Hindlimb muscle (tissue), 1 donor: ENCODE measurements at regions not wholly inside any gene's neighbourhood (a gene's known extent, or its start where the extent isn't known, plus 50 kb on each side); places are given as distances from the start of the nearest gene placed in this dataset.
"Not testable (repeated sequence)": the region's sequence is repeated elsewhere in the genome, so short reads cannot be mapped to it uniquely, and the experiment has no call there.

Source experiments
- DNase-seq: peaks from one replicate; pipeline ENCODE4 v3.0.0-alpha.2; 2013

DNA sequence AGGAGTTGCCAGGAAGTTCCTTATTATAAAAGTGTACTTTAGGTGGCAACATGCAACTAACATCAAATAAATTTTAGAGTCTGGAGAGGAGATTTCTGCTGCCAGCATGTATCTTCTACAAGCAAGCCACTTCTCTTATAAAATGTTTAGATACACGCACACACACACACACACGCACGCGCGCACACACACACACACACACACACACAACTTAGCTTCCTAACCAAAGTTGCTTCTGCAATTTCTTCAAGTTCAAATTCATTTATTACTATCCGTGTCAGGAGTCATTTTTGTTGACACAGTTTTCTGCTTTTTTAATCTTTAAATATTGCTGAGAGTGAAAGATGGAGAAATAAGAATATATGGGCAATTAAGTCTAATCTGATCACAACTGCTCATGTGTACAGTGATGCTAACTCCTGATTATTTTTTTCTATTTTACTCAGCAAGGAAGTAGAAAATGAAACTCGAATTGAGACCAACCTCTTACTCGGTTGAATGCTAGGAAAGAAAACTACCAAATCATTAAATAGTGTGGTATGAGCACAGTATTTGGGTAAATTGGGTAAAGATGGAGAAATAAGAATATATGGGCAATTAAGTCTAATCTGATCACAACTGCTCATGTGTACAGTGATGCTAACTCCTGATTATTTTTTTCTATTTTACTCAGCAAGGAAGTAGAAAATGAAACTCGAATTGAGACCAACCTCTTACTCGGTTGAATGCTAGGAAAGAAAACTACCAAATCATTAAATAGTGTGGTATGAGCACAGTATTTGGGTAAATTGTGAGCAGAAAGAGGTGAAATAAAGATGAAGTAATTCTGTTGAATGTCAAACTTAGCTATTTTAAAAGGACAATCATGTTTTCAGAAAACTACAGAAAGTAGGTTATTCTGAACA is 554.1 kb upstream of the MBL2 start:
- not testable (repeated sequence) for DNase-seq

DNA sequence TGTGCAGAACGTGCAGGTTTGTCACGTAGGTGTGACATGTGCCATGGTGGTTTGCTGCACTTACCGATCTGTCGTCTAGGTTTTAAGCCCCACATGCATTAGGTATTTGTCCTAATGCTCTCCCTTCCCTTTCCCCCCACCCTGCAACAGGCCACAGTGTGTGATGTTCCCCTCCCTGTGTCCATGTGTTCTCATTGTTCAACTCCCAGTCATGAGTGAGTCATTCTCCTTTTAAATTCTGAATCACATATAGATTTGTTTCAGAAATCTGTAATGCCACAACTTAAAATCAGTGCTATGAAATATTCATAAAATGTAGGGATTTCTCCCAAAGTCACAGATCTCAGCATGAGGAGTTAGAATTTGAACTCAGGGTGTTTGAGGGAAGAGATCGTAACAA is 552.5 kb upstream of the MBL2 start:
- DNase-seq = no peak

DNA sequence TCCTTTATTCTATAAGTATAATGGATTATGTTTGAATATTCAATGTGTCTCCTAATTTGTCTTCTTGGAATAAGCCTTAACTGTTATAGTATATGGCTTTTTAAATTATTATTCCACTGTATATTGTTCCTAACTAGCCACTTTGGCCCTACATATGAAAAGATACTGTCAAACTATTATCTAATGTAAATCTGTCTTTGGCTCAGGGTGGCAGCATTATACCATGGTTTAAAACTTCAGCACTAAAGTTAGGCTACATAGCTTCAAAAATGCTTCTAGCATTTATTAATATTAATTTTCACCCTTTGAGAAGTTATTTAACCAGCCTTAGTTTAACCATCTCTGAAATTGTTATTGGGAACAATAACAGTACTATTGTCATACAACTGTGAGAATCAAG is 543.1 kb upstream of the MBL2 start:
- no peak for DNase-seq

- no peak for DNase-seq
Observed at GRCh38 chr10:53314876-53315275, 542.3 kb upstream of the MBL2 start.

DNA sequence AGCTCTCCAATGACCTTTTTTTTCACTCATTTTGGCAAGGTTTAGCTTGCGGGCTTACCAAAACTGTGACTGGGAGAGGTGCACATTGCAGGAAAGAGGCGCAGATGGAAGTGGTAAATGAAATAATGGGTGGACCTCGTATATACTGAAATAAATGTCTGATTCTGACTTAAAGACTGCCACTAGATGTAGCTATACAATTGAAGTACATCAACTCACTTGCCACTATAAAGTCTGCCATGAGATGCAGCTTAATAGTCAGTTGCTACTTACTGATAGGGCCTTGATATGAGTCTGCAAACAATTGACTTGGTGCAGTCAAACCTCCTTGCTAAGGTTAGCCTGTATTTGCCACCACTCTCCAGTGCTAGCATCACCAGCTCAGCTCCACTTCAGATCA is 525.9 kb upstream of the MBL2 start:
- no peak for DNase-seq

DNA sequence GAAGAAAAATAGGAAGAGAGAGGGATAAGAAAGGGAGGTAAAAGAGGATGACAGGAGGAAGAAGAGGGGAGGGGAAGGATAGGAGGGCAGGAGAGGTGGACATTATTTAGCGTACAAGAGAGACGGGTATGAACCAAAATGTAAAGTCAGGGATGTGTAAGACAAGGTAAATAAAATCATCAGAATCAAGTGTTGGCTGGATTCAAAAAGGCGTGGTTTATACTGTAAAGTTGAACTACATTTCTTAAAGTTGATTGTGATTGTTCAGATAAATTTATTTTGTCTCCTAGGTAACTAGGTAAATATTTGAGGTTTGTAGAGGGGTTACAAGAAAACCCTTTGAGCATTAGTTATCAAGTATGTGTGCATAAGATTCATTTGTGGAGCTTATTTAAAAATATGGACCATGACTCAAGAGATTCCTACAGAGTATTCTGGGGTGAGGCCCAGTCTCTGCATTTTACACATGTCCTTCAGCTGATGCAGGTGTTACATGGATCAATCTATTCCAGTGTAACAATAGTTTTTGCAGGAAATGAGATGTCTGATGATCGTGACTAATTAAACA is 512.1 kb upstream of the MBL2 start:
- no peak for DNase-seq

- no peak for DNase-seq
Observed at GRCh38 chr10:53276797-53277196, 504.2 kb upstream of the MBL2 start.

GRCh38 chr10:53269482-53269881 is 496.9 kb upstream of the MBL2 start:
- DNase-seq = no peak

- DNase-seq = no peak
Observed at GRCh38 chr10:53260213-53260612, 487.6 kb upstream of the MBL2 start.

DNA sequence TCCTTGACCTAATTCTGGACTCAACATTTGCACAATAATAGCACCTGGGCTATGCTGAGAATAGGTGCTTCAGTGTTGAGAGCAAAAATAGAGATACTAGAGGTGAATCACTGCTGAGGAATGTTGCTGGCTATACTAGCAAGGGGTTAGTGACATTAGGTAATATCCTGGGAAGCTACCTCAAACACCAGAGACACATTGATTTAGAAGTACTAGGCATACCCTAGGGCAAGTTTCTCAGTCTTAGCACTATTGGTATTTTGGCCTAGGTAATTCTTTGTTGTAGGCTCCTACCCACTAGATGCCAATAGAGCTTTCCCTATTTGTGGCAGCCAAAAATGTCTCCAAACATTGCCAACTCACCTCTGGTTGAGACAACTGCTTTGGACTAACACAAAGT is 484.0 kb upstream of the MBL2 start:
- DNase-seq = no peak

GRCh38 chr10:53255661-53256205 is 483.1 kb upstream of the MBL2 start:
- DNase-seq = no peak

- DNase-seq = no peak
Observed at GRCh38 chr10:53253221-53253620, 480.6 kb upstream of the MBL2 start.

- DNase-seq = no peak
Observed at GRCh38 chr10:53239873-53240272, 467.3 kb upstream of the MBL2 start.

DNA sequence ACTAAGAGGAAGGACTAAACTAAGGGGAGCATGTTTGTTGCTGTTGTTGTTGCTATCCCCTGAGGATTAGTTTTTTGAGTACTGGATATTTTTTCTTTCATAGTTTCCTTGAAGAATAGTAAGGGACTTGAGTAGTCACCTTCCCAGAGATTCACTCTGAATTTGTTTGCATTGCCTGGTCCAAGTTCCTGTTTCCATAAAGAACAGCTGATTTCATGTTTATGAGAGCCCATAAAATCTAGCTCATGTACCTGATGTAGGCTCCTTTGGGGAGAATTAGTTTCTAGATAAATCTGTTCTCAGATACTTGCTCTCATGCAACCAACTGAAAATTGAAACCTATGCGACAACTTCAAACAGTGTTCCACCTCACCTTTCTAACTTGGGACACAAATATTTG is 464.4 kb upstream of the MBL2 start:
- DNase-seq = no peak

DNA sequence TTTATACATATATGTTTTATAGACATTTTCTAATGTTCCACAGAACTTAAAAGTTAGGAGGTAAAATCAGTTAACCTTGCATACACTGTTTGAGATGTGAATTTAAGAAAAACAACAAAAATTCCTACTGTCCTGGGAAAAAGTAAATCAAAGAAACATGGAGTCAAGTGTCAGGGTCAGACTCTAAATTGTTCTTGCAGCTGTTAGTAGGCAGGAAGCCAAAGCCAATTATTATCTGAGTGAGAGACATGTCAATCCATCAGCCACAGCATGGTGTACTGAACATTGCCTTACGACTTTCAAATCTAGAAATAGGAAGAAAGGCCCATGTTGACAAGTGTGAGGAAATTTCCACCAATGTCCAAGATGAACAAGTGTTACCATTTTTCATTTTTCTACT is 461.2 kb upstream of the MBL2 start:
- no peak for DNase-seq

DNA sequence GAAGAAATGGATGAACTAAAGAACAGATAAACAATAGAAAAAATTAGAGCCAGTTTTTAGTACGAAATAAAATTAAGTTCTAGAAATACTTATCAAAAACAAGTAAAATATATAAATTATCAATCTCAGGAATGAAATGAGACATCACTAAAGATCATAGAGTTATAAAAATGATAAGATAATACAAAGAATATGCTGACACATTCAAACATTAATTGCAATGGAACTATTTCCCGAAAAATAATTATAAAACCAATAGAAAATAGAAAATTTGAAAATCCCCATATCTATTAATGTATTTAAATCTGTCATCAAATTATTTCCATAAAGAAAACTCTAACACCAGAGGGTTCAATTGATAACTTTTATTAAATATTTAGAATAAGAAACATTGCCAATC is 458.1 kb upstream of the MBL2 start:
- DNase-seq = no peak

- DNase-seq = peak; percentile 10
Observed at GRCh38 chr10:53223851-53224250, 451.3 kb upstream of the MBL2 start.

DNA sequence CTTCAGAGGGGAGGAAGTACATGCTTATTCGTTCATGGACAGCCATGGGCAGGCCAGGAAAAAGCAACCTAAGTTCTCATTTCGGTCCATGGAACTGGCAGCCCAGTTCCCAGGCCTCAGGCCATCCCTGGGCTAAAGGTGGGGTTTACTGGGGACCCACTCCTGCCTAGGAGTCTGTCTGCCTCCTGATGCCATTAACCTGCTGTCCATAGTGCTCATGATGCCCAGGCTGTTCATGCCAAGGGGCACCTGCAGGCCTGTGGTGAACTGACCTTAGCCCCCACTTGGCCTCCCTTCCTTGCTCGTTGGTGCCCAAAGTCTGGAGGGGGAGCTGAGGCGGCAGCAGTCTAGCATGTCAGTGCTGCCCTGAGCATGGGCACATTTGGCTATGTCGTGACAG is 450.2 kb upstream of the MBL2 start:
- no peak for DNase-seq

DNA sequence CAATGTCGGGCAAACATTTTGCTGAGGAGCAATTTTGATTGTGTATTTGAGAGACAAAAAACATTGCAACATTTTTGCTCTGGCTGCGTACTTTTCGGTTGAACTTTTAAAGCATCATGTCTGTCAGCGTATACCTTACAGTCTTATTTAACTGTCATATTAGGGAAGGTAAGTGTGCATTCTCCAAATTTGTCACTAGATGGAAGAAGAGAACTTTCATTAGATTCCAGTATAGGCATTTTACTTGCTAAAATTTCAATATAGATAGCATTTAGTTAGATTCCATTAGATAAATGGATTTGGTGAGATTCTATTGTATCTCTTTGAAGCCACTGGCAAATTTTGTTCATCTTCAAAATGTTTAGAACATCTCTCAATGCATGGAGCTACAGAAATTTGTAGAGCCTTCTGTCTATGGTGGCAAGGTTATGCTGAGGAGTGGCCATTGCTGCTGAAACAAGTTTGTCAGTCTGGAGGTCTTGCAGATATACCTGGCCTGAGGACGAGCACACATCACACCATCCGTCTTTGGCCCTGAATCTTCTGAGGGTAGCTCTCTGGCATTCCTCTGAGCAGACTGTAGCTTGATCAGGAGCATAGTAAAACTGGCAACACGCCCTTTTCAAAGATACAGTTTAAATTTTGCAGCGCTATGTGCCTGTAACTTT is 437.5 kb upstream of the MBL2 start:
- no peak for DNase-seq

DNA sequence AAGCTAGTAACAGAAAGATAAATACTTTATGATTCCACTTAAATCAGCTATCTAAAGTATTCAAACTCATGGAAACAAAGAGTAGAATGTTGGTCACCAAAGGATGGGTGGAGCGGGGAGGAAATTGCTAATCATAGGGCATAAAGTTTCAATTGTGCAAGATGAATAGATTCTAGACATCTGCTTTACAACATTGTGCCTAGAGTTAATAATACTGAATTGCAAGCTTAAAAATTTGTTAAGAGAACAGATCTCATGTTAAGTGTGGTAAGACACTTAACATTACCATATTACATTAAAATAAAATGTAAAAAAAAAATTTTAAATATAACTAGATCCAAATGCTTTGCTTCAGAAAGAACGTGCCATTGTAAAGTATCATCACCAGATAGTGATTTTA is 411.1 kb upstream of the MBL2 start:
- DNase-seq = no peak

DNA sequence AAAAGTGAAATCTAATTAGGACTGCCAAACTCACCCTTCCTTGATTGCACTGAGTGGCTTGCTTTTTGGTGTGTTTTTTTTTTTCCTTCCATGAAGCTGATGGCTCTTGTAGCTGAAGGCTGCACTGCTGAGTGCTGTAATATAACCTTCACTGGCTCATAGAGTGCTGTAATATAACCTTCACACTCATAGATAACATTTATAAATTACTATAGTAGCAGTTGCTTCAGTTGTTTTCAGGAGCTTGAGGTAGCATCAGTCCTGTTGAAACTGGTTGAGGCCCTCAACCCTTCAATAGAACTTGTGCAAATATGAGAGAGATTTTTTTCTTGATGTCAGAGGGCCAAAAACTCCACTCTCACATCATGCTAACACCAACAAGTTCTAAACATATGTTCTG is 404.9 kb upstream of the MBL2 start:
- DNase-seq = no peak

GRCh38 chr10:53166325-53166724 is 393.7 kb upstream of the MBL2 start:
- DNase-seq = no peak

GRCh38 chr10:53162856-53163255 is 390.3 kb upstream of the MBL2 start:
- no peak for DNase-seq

DNA sequence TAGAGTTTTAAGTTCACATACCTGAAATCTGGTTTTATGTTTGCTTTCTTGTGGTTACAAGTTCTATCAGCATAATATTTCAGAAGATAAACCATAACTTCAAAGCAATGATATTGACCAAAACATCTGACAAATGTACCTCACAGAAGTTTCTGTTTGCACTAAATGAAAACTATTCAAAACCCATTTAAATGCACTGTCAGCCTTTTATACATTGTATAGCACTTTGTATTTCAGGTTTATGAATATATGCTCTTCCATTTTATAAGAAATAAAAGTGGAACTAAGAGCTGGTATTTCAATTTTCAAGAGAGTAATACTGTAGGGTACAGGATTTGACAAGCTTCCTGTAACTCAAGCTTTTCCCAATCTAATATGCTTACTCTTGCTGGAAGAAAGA is 388.6 kb upstream of the MBL2 start:
- no peak for DNase-seq
